ENCODE measurements at regions not wholly inside any gene's neighbourhood (a gene's known extent, or its start where the extent isn't known, plus 50 kb on each side); places are given as distances from the start of the nearest gene placed in this dataset.
A peak's percentile ranks its signal among the peaks of the same experiment; 100 is the strongest.

DNA sequence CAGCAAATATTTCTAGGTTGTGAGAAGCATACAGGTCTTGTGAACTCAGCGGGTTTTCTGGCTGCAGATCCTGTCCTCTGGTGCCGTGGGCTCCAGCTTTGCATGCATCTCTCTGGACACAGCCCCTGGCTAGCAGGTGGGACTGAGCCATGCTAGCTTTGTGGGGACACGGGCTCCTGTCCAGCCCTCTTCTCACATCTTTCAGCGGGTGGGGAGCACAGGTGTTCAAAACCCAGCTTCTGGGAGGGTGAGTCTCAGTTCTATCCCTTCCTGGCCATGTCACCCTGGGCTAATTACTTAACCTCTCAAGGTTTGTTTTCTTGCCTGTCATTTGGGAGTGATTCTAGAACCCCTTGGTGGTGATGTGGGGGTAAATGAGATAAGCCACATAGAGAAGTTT, 162.3 kb downstream of the ICE1 start:
- DNase-seq: no peak

GRCh38 chr5:5584236-5584745, 161.8 kb downstream of the ICE1 start:
- DNase-seq: no peak

- DNase-seq: no peak
Observed at GRCh38 chr5:5583832-5584231, 161.4 kb downstream of the ICE1 start.

DNA sequence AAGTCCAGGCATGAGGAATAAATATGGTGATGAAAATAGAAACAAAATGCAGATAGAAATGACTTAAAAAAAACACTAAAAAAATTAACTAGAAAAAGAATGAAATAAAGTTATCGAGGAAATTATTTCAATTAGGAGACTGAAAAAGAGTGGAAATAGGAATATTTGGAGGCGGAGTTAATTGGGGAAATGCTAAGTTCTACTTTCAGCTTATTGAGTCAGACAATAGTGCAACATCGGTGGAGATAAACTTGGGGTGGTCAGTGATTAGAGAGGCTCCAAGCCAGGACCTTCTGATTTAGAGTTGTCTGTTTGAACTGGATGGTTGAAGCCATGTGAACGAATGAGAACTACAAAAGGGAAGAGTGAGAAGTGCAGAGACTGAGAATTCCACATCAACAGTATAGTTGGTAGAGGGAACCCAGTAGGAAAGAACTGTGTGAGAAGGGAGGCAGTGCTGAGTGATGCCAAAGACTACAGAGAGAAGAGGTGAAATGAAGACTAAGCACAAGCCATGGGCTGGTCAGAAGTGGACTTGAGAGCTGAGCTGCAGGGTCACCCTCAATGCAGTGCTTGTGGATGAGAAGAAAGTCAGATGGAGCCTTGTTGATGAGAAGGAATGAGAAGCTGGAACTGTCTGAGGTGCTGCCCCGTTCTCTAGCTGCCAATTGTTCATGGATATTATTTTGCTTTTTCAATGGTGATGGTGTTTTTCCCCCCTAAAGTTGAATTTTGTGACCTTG, 160.7 kb downstream of the ICE1 start:
- DNase-seq: no peak

DNA sequence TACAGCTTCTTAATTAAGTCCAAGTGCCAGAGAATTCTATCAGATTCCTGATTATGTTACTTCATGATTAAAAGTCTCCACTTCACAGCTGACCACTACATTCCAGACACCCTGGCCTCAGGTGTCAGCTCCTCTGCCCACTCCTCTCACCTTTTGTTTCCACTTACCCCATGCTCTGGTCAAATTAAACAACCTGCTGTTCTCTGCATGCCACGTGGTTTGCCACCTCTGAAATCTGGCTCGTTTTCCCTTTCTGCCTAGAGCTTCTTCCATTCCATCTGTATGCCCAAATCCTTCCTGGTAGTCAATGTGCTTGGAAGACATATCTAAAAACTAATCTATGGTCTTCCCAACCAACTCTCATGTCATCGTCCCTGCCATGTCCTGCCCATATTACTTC, 158.6 kb downstream of the ICE1 start:
- DNase-seq: no peak

- no peak for DNase-seq
Observed at GRCh38 chr5:5576744-5577143, 154.3 kb downstream of the ICE1 start.

GRCh38 chr5:5575461-5575860, 153.0 kb downstream of the ICE1 start:
- no peak for DNase-seq

DNA sequence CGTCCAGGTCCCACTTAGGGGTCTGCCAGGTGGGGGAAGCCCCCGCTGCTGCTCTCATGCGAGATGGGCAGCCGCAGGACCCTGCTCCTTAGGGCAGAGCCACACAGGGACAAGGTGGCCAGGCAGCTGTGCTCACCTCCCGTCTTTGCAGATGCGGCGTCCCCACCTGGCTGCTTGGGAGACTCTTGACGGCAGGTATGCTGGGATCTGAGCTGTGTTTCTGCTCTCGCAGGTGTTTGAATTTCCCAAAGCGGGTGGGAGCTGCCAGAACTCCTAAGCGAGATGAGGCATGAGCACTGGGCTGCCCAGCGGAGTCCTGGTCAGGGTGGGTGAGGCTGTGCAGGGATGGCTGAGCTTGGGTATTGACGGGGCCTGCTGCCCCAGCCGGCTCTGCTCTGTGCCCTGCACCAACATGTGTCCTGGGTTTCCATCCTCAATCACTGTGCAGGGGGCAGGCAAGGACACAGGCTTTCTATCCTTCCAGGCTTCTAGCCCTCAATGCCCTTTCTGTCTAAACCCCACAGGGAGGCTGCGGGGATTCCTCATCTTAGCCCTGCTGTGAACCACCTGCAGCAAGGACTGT, 151.4 kb downstream of the ICE1 start:
- DNase-seq: no peak

DNA sequence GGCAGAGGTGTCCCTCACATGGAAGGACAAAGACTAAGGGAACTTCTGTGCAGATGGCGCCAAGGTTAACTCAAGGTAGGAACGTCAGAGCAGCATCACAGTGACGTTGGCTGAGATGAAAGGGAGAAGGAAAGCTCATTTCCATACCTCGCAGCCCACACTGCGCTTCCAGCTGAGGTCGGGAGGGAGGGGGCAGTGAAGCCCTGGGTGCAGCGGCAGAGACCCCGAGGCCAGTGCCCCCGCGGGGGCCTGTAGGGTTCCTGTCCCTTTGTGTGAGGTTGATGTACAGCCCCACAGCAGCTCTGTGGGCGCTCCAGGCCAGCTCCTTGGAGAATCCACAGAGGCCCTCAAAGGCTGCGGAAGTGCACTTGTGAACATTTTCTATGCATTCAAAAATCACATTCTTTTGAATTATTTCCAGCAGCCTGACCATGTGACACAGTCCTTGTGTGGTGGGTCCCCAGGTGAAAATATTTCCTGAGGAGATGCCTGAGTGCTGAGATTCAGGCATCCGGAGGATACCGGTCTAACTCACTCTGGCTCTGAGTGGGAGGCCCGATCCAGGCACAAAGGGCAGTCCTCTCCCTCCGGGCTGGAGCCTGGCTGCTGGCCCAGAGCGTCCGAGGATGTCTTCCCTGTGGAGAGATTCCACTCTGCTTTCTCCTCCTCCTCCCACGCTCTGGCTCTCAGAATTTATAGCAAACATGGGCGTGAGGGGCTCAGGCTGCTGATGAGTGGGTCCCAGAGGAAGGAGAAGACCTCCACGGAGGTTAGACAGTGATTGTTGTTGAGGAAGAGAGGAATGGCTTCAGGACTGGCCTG, 150.7 kb downstream of the ICE1 start:
- DNase-seq: peak; percentile 38

DNA sequence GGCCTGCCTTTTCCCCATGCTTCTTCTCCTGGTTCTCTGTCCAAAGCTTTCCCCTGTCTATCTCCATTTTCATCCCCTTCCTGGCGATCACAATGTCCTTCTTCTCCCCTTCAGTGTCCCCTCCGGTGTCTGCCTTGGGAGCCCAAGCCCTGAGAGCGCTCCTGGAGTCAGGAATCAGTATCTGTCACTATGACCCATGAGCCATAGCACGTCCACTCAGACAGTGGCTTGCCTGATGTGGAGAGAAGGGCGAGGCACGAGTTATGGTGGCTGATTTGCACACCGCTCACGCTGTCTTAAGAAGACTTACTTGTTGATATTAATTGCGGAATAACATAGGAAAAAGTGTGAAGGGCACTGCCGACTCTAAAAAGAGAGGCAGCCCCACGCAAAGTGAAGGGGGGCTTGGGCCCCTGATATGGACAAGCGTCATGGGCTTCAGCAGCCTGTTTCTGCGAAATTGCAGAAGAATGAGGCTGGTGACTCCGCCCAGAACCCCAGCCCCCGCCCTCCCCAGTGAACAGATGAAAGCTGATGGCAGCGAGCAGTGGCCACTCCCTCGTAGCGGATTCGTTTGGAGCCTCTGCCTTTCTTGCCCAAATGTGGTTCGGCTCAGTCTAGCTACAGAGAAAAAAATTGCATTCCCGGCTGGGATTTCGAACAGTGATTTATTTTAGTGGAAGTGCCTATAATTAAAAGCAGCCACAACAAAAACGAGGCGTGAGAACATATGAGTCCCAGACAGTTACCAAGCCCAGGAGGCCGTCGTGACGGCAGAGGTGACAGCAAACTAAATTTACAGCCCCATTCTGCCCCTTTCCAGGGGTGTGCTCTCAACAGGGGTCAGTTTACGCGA, 149.8 kb downstream of the ICE1 start:
- DNase-seq: peak; percentile 84

DNA sequence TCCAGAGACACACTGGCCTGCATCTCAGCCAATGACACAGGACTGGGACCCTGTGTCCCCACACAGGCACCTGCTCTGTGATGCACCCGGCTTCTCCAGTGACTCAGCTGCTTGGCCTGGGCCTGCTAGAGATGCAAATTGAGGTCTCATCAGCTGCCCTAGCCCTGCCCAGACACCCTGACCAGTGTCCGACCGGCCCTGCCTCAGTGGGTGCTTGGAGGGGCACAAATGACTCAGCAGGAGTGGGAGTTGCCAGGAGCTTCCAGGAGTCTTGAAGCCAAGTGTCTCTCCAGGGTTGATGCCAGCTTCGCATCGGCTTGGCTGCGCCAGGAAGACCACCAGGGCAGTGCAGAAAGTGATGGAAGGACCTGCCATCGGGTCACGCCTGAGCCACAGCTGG, 148.2 kb downstream of the ICE1 start:
- DNase-seq: no peak

DNA sequence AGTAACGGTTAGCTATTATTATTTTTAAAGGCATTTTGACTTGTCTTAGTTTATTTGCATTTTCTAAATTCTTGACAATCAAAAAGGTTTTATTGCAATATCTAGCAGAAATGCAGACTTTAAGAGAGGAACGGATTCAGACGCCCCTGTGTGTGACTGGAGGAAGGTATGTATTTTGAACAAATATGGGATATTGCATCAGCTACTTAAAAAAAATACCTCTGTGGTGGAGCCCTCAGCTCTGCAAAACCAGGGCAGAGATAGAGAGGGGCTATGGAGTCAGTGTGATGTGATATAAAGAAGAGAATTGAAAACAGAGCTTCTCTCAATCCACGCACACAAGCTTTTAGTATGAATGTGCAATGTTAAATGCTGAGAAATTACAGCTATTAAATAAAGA, 142.4 kb downstream of the ICE1 start:
- DNase-seq: no peak

DNA sequence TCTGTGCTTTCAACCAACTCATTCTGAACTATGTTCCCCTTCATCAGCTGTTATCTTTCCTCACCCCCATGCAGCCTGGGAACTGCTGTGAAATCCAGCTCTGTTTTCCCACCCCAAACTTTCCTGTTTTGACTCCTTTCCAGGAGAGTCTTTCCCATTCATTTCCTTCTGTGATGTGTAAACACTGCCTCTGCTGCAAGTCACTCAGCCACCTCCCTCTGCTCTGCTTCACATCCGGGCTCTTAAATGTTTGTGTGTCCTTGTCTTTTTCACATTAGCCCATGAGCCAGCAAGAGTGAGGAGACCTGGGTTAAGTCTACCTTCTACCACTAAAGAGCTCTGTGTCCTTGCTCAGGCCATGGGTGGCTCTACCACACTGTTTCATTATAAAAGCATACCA, 137.5 kb downstream of the ICE1 start:
- DNase-seq: no peak

GRCh38 chr5:5558638-5559527, 136.4 kb downstream of the ICE1 start:
- no peak for DNase-seq

DNA sequence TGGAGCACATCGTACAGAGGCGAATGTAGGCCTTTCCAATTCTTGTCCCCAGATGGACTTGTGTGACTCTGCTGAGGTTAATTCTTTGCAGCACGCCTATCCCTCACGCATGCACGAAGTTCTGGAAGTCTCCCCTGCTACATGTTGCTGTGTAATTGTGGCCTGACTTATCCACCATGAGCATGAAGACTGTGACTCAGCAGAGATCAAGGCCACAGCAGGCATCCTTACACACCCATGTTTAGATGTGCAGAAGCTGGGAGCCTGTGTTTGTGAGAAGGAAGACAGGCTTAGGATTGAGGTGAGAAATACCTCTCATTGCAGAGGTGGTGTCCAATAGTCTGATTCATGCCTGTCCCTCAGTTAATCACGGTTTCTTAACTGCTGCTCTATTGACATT, 135.6 kb downstream of the ICE1 start:
- no peak for DNase-seq

DNA sequence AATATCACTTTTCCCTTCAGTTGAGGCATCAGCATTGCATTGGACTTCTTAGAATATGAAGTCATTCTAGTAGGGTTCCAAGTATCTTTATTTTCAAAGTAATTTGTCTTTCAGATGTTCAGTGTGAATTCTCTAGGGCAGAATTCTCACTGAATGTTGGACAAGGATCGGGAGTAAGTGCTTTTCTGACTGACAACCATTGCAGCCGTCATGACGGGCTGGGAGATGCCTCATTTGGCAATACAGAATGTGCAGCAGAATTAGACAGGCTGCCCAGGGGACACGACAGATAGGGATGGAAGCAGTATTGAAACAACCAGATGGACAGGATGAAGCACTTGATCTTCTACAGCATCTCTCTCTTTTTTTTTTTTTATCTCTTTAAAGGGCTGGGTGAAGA, 129.0 kb downstream of the ICE1 start:
- no peak for DNase-seq

DNA sequence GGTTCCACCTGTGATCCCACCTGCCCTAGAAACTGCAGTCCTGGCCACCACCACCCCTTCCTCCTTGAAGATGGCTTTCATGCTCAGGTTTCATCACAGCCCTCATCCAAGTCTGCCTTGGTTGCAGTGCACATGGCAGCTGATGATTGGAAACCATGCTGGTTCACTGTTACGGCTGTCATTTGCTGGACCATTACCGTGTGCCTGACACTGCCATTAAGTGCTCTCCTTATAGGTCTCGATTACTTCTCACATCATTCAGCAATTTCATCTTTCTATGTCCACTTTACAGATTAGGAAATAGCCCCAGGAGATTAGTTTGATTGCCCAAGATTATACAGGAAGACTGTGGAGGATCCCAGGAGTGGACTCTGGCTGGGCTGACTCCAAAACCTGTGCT, 123.9 kb downstream of the ICE1 start:
- DNase-seq: no peak

- no peak for DNase-seq
Observed at GRCh38 chr5:5544094-5544663, 121.7 kb downstream of the ICE1 start.

GRCh38 chr5:5542654-5543053, 120.2 kb downstream of the ICE1 start:
- no peak for DNase-seq

GRCh38 chr5:5540065-5540464, 117.6 kb downstream of the ICE1 start:
- DNase-seq: no peak
